ENCODE measurements at regions not wholly inside any gene's neighbourhood (a gene's known extent, or its start where the extent isn't known, plus 50 kb on each side); places are given as distances from the start of the nearest gene placed in this dataset.

- no peaks in the 10 kb centered on the region for H3K79me2 ChIP-seq (ENCODE audit: control insufficient read depth in 1 of 2, insufficient read depth in 2 of 2, low read length in 2 of 2)
- no peaks in the 10 kb centered on the region for H3K9me3 ChIP-seq (ENCODE audit: insufficient read depth in 2 of 2, low read depth in 1 of 2, low read length in 1 of 2)
- H3K27ac ChIP-seq (ENCODE audit: low read depth, low read length), result no peak overlapping the region
- no peak overlapping the region for H4K91ac ChIP-seq (replicated peaks; ENCODE audit: insufficient read length, low read length)
- no peaks in the 10 kb centered on the region for H3K36me3 ChIP-seq (ENCODE audit: control insufficient read depth in 2 of 4, insufficient read depth in 4 of 4, low read length in 3 of 4)
- no peak overlapping the region for H3K4ac ChIP-seq (replicated peaks; ENCODE audit: insufficient read length, low read depth, low read length)
- no peak overlapping the region for H3K4me2 ChIP-seq (ENCODE audit: insufficient read depth in 1 of 2, low read depth in 2 of 2, low read length in 2 of 2)
- H2BK120ac ChIP-seq (replicated peaks; ENCODE audit: low read depth, low read length), result no peak overlapping the region
- H3K27me3 ChIP-seq (replicated peaks in 1 of 4; ENCODE audit: control insufficient read depth in 3 of 4, extremely low read depth in 1 of 4, insufficient read depth in 3 of 4, low read length in 3 of 4), result peaks cover 3 to 14% (median 8%) of the 10 kb centered on the region in 4 experiments; a peak in 6 of 7 replicates
- no peak overlapping the region for H2BK20ac ChIP-seq (ENCODE audit: low read length)
- no peak overlapping the region for H3K4me3 ChIP-seq (ENCODE audit: extremely low read depth in 1 of 4, insufficient read depth in 2 of 4, low read depth in 3 of 4, low read length in 4 of 4)
- no peak overlapping the region for H3K23ac ChIP-seq (ENCODE audit: insufficient read length)
- DNase-seq (ENCODE audit: low read depth in 1 of 2, low spot score in 2 of 2) (no peak), FAIRE-seq (no peak)
- no peak overlapping the region for H2AFZ ChIP-seq (ENCODE audit: low read length)
- H3K14ac ChIP-seq (ENCODE audit: insufficient read length), result no peak overlapping the region
- no peak overlapping the region for H4K5ac ChIP-seq (ENCODE audit: insufficient read length, low read depth, low read length)
- no peak overlapping the region for H3K9ac ChIP-seq (replicated peaks in 1 of 4; ENCODE audit: extremely low read depth in 1 of 4, low read depth in 3 of 4, low read length in 3 of 4)
- ChIA-PET CTCF (ENCODE audit: partially characterized antibody) (no interaction called here), POLR2A (ENCODE audit: partially characterized antibody) (no interaction called here)
- no peak overlapping the region for H3K18ac ChIP-seq (ENCODE audit: extremely low read depth, low read length)
- no peak overlapping the region for H2BK5ac ChIP-seq (ENCODE audit: low read depth, low read length)
- H3K23me2 ChIP-seq (ENCODE audit: low read depth, low read length), result no peaks in the 10 kb centered on the region
- TF ChIP-seq ZNF274 (IDR thresholded peaks at IDR 0.05; ENCODE audit: borderline replicate concordance, extremely low read depth, low read length) (no peak), NANOG (IDR thresholded peaks at IDR 0.05; ENCODE audit: insufficient read depth, low read depth, low read length, poor library complexity, severe bottlenecking) (no peak), KDM4A (IDR thresholded peaks at IDR 0.05; ENCODE audit: low read depth, low read length, severe bottlenecking) (no peak), TCF12 (IDR thresholded peaks at IDR 0.05; ENCODE audit: low read depth, low read length) (no peak), JUN (IDR thresholded peaks at IDR 0.05; ENCODE audit: low read depth, low read length) (no peak), PHF8 (conservative IDR thresholded peaks at IDR 0.05; ENCODE audit: low read depth, low read length) (no peak), USF2 (IDR thresholded peaks at IDR 0.05; ENCODE audit: low read length) (no peak)
- no peak overlapping the region for H2AK5ac ChIP-seq (ENCODE audit: low read depth, low read length)
- no peaks in the 10 kb centered on the region for H4K20me1 ChIP-seq (replicated peaks in 1 of 2; ENCODE audit: control insufficient read depth in 1 of 2, insufficient read depth in 2 of 2, low read length in 2 of 2)
- no peak overlapping the region for H2BK12ac ChIP-seq (ENCODE audit: low read depth, low read length)
- H3K79me1 ChIP-seq (ENCODE audit: low read depth, low read length), result no peaks in the 10 kb centered on the region
- no peak overlapping the region for H3K56ac ChIP-seq (replicated peaks; ENCODE audit: insufficient read length, low read depth, low read length)
- no peak overlapping the region for H2BK15ac ChIP-seq (ENCODE audit: low read length)
- H3K4me1 ChIP-seq (replicated peaks in 1 of 4; ENCODE audit: control insufficient read depth in 3 of 4, insufficient read depth in 4 of 4, low read length in 3 of 4), result peaks cover 0 to 2% (median 0%) of the 10 kb centered on the region in 4 experiments; a peak in 1 of 7 replicates
- no peak overlapping the region for H4K8ac ChIP-seq (ENCODE audit: extremely low read depth, insufficient read depth, low read length)
Observed at GRCh38 chr12:93169536-93169935, 208.2 kb upstream of the NUDT4 start.

All from H1 (cell line).